ENCODE measurements at regions not wholly inside any gene's neighbourhood (a gene's known extent, or its start where the extent isn't known, plus 50 kb on each side); places are given as distances from the start of the nearest gene placed in this dataset.

- DNase-seq (ENCODE audit: low spot score) = no peak
- Mint-ChIP-seq H3K4me1 (ENCODE audit: low read depth) (no peaks in the 10 kb centered on the region), H3K27me3 (ENCODE audit: low read depth) (no peaks in the 10 kb centered on the region), H3K27ac (no peak overlapping the region), H3K36me3 (ENCODE audit: low read depth) (no peaks in the 10 kb centered on the region), H3K4me3 (no peak overlapping the region), H3K9me3 (no peaks in the 10 kb centered on the region)
These were observed 825.4 kb upstream of the AMELY start for GRCh38 chrY:7736847-7737365.

- no peak for DNase-seq (ENCODE audit: low spot score)
- no peaks in the 10 kb centered on the region for H3K36me3 Mint-ChIP-seq (ENCODE audit: low read depth)
- no peaks in the 10 kb centered on the region for H3K9me3 Mint-ChIP-seq
- no peak overlapping the region for H3K4me3 Mint-ChIP-seq
- no peaks in the 10 kb centered on the region for H3K4me1 Mint-ChIP-seq (ENCODE audit: low read depth)
- H3K27ac Mint-ChIP-seq = no peak overlapping the region
- no peaks in the 10 kb centered on the region for H3K27me3 Mint-ChIP-seq (ENCODE audit: low read depth)
These were observed 820.1 kb upstream of the AMELY start for GRCh38 chrY:7731651-7732050.

DNA sequence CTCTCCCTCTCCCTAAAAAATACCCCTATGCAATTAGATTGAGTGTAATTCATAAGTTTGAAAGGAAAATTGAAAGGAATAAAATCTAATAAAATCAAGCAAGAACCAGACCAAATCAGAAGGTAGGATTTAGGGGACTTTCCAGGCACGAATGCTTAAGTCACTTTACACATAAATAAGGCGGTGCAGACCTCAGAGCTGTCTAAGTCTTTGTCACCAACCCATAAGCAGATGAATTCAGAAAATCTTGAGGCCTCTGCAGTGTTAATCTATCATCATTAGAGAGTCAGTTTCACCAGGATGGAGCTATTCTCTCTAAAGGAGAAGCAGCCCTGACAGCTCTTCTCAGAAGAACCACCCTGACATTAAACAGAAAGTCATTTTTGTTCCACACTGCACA lies 819.1 kb upstream of the AMELY start:
- Mint-ChIP-seq H3K36me3 (ENCODE audit: low read depth) (no peaks in the 10 kb centered on the region), H3K4me3 (no peak overlapping the region), H3K27ac (no peak overlapping the region), H3K9me3 (no peaks in the 10 kb centered on the region), H3K27me3 (ENCODE audit: low read depth) (no peaks in the 10 kb centered on the region), H3K4me1 (ENCODE audit: low read depth) (no peaks in the 10 kb centered on the region)
- no peak for DNase-seq (ENCODE audit: low spot score)

DNA sequence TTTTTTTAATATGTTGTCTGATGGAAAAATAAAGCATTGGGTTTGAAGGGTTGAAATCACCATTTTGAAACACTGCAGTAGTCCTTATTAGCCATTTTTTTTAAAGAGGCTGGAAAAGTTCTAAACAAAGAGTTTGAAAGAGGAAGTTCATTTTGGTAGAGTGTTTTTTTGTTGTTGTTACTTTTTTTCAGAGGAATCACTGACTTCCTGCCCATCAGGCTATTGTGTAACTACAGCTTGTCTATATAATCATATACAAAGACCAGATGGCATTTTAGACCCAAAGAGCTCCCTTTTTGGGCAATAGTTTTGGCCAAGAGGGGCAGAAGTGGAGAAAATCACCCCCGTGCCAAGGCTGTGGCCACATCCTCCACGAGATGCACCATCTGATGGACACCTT lies 818.5 kb upstream of the AMELY start:
- Mint-ChIP-seq H3K27me3 (ENCODE audit: low read depth) (no peaks in the 10 kb centered on the region), H3K36me3 (ENCODE audit: low read depth) (no peaks in the 10 kb centered on the region), H3K4me3 (no peak overlapping the region)

GRCh38 chrY:7729318-7730011 lies 817.9 kb upstream of the AMELY start:
- Mint-ChIP-seq H3K27me3 (ENCODE audit: low read depth) (no peaks in the 10 kb centered on the region), H3K27ac (no peak overlapping the region), H3K9me3 (no peaks in the 10 kb centered on the region), H3K4me1 (ENCODE audit: low read depth) (no peaks in the 10 kb centered on the region), H3K36me3 (ENCODE audit: low read depth) (no peaks in the 10 kb centered on the region), H3K4me3 (no peak overlapping the region)
- no peak for DNase-seq (ENCODE audit: low spot score)

More for the DNA sequence above, 818.5 kb upstream of the AMELY start:
- H3K27ac Mint-ChIP-seq = no peak overlapping the region
- no peaks in the 10 kb centered on the region for H3K4me1 Mint-ChIP-seq (ENCODE audit: low read depth)
- no peak for DNase-seq (ENCODE audit: low spot score)
- H3K9me3 Mint-ChIP-seq = no peaks in the 10 kb centered on the region

DNA sequence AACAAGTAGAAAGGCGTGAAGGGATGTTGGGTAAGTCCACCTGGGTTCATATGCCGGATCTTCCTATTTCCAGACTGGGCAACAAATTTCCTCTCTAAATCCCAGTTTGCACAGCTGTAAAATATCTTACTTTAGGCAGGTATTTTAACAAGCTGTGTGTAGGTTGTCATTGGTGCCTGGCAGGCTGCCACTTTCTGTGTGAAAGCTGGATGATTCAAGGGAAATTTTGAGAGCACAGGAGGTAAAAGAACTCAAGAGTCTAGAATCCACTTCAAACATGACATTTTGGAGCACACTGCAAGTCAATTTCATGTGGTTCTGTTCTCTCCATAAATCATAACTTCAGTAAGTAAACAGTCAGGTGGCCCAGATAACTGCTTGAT lies 817.4 kb upstream of the AMELY start:
- Mint-ChIP-seq H3K27me3 (ENCODE audit: low read depth) (no peaks in the 10 kb centered on the region), H3K4me1 (ENCODE audit: low read depth) (no peaks in the 10 kb centered on the region), H3K36me3 (ENCODE audit: low read depth) (no peaks in the 10 kb centered on the region), H3K9me3 (no peaks in the 10 kb centered on the region), H3K27ac (no peak overlapping the region), H3K4me3 (no peak overlapping the region)
- DNase-seq (ENCODE audit: low spot score) = no peak

- H3K4me1 Mint-ChIP-seq (ENCODE audit: low read depth) = no peaks in the 10 kb centered on the region
- no peaks in the 10 kb centered on the region for H3K27me3 Mint-ChIP-seq (ENCODE audit: low read depth)
- no peak for DNase-seq (ENCODE audit: low spot score)
- no peaks in the 10 kb centered on the region for H3K9me3 Mint-ChIP-seq
- no peaks in the 10 kb centered on the region for H3K36me3 Mint-ChIP-seq (ENCODE audit: low read depth)
- H3K27ac Mint-ChIP-seq = no peak overlapping the region
- H3K4me3 Mint-ChIP-seq = no peak overlapping the region
These were observed 814.4 kb upstream of the AMELY start for GRCh38 chrY:7725791-7726460.

GRCh38 chrY:7723991-7724632 lies 812.6 kb upstream of the AMELY start:
- Mint-ChIP-seq H3K4me1 (ENCODE audit: low read depth) (no peaks in the 10 kb centered on the region), H3K36me3 (ENCODE audit: low read depth) (no peaks in the 10 kb centered on the region), H3K9me3 (no peaks in the 10 kb centered on the region), H3K27me3 (ENCODE audit: low read depth) (no peaks in the 10 kb centered on the region), H3K4me3 (no peak overlapping the region), H3K27ac (no peak overlapping the region)
- DNase-seq (ENCODE audit: low spot score) = no peak

DNA sequence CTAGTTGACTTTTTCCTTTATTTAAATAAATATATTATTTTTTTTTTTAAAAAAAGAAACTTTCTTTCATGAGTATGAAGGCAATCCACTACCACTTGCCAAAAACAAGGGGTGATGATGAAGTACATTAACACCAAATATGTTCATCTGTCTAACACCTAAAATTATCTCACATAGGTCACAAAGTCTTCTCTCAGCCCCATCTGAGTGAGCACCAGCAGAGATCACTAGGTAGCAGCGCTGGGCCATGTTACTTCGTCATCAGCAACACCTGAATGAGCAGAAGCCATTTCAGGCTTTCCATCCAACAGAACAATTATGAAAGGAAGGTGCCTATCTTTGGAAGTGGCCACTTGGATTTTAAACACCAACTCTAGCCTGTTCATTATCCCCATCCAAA lies 811.6 kb upstream of the AMELY start:
- no peak for DNase-seq (ENCODE audit: low spot score)
- Mint-ChIP-seq H3K27me3 (ENCODE audit: low read depth) (no peaks in the 10 kb centered on the region), H3K36me3 (ENCODE audit: low read depth) (no peaks in the 10 kb centered on the region), H3K9me3 (no peaks in the 10 kb centered on the region), H3K4me3 (no peak overlapping the region), H3K4me1 (ENCODE audit: low read depth) (no peaks in the 10 kb centered on the region), H3K27ac (no peak overlapping the region)

DNA sequence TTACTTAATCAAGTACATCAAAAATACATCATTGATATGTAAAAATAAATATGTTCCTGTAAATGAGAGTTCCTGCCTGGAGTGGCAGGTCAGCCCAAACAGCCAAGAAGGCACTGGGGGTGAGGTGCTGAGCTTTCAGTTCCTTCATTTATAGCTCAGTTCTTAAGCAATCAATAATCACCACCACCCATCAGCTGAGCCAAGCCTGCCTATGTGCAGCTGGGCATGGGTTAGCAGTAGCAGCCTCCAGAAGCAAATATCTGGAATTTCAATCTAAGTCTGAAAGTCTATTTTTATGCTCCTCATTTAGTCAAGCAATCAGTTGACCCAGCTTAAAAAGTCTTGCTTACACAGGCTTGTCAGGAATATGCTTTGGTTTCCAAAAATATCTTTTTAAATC lies 811.0 kb upstream of the AMELY start:
- Mint-ChIP-seq H3K27ac (no peak overlapping the region), H3K9me3 (no peaks in the 10 kb centered on the region), H3K4me1 (ENCODE audit: low read depth) (no peaks in the 10 kb centered on the region), H3K36me3 (ENCODE audit: low read depth) (no peaks in the 10 kb centered on the region), H3K4me3 (no peak overlapping the region), H3K27me3 (ENCODE audit: low read depth) (no peaks in the 10 kb centered on the region)
- no peak for DNase-seq (ENCODE audit: low spot score)

- Mint-ChIP-seq H3K27me3 (ENCODE audit: low read depth) (no peaks in the 10 kb centered on the region), H3K36me3 (ENCODE audit: low read depth) (no peaks in the 10 kb centered on the region), H3K9me3 (no peaks in the 10 kb centered on the region), H3K4me1 (ENCODE audit: low read depth) (no peaks in the 10 kb centered on the region), H3K4me3 (no peak overlapping the region), H3K27ac (no peak overlapping the region)
- DNase-seq (ENCODE audit: low spot score) = no peak
These were observed 809.4 kb upstream of the AMELY start for GRCh38 chrY:7720974-7721373.

GRCh38 chrY:7719271-7719670 lies 807.7 kb upstream of the AMELY start:
- Mint-ChIP-seq H3K27me3 (ENCODE audit: low read depth) (no peaks in the 10 kb centered on the region), H3K27ac (no peak overlapping the region), H3K4me3 (no peak overlapping the region), H3K36me3 (ENCODE audit: low read depth) (no peaks in the 10 kb centered on the region), H3K4me1 (ENCODE audit: low read depth) (no peaks in the 10 kb centered on the region), H3K9me3 (no peaks in the 10 kb centered on the region)
- DNase-seq (ENCODE audit: low spot score) = no peak

DNA sequence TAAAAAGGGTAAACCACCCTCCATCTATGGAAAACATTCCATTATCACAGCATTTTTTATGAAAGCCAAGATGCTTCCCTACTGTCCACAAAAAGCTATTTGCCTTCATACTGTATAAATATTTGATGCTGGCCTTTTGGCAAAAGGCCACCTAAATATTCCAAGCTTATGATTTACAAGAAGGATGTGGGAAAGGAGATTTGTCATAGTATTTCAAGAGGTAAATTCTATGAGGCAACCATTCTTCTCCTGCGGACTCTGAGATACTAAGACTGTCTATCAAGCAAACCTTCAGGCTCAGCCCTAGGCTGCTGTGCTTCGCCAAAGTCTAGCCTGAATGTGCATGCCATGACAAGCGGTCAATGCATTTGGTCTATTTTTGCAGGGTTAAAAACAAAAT lies 807.1 kb upstream of the AMELY start:
- Mint-ChIP-seq H3K27ac (no peak overlapping the region), H3K27me3 (ENCODE audit: low read depth) (no peaks in the 10 kb centered on the region), H3K4me1 (ENCODE audit: low read depth) (no peaks in the 10 kb centered on the region), H3K4me3 (no peak overlapping the region), H3K36me3 (ENCODE audit: low read depth) (no peaks in the 10 kb centered on the region), H3K9me3 (no peaks in the 10 kb centered on the region)
- DNase-seq (ENCODE audit: low spot score) = no peak

DNA sequence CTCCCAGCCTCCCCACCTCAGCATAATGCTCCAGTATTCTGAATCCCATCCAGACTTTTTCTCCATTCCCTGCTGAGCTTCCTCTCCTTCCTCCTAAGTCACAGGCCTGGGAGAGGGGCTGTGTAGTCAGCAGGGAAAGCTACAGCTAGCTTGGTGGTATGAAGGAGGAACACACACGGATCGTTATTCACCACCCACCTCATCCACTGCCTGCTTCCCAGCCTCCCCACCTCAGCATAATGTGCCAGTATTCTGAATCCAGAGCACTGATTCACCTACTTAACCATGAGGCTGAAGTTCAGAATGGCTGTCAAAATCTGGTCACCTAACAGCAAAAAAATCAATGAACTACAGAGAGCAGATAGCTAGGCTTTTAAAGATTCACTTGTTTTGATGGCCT lies 806.6 kb upstream of the AMELY start:
- H3K4me3 Mint-ChIP-seq = no peak overlapping the region
- H3K9me3 Mint-ChIP-seq = no peaks in the 10 kb centered on the region
- H3K36me3 Mint-ChIP-seq (ENCODE audit: low read depth) = no peaks in the 10 kb centered on the region
- no peak overlapping the region for H3K27ac Mint-ChIP-seq
- H3K27me3 Mint-ChIP-seq (ENCODE audit: low read depth) = no peaks in the 10 kb centered on the region
- no peaks in the 10 kb centered on the region for H3K4me1 Mint-ChIP-seq (ENCODE audit: low read depth)
- DNase-seq (ENCODE audit: low spot score) = no peak
